NT2/D1 (cell line): ENCODE measurements at regions not wholly inside any gene's neighbourhood (a gene's known extent, or its start where the extent isn't known, plus 50 kb on each side); places are given as distances from the start of the nearest gene placed in this dataset.

Experiments used
- DNase-seq: peaks from one replicate; pipeline ENCODE4 v3.0.0-alpha.2; 2011; ENCODE audit warnings: low read depth, low spot score
- H3K27me3 ChIP-seq: 2 replicates; pipeline ENCODE4 v1.6.0; 2011; ENCODE audit warnings: mild to moderate bottlenecking; ENCODE audit not compliant: insufficient read length, insufficient read depth
- H3K36me3 ChIP-seq: 2 replicates; pipeline ENCODE4 v1.6.1; 2011; ENCODE audit warnings: mild to moderate bottlenecking, low read length, mixed read lengths; ENCODE audit not compliant: insufficient read depth, insufficient read length
- H3K4me1 ChIP-seq: 2 replicates; pipeline ENCODE4 v1.5.1; 2011; ENCODE audit not compliant: insufficient read depth, insufficient read length
- H3K4me3 ChIP-seq: 2 replicates; pipeline ENCODE4 v1.5.1; 2011; ENCODE audit warnings: low read depth; ENCODE audit not compliant: insufficient read length
- H3K9ac ChIP-seq: 2 replicates; pipeline ENCODE4 v1.6.0; 2011; ENCODE audit warnings: low read depth; ENCODE audit not compliant: insufficient read length
- H3K9me3 ChIP-seq: 2 replicates; pipeline ENCODE4 v1.5.1; 2011; ENCODE audit warnings: mild to moderate bottlenecking, low read length; ENCODE audit not compliant: insufficient read depth
- SUZ12 ChIP-seq: IDR thresholded peaks from 2 replicates; pipeline ENCODE4 v1.6.1; 2011; ENCODE audit not compliant: insufficient read length, insufficient read depth; ENCODE audit errors: extremely low read depth
- YY1 ChIP-seq: IDR thresholded peaks from 2 replicates; pipeline ENCODE4 v1.6.1; 2011; ENCODE audit not compliant: insufficient read length, insufficient read depth
- ZNF274 ChIP-seq: IDR thresholded peaks from 2 replicates; pipeline ENCODE4 v1.6.1; 2011; ENCODE audit warnings: mild to moderate bottlenecking, low read depth, low read length

GRCh38 chr19:30150626-30151025 is 208.6 kb downstream of the URI1 start:
- Histone ChIP-seq H3K9me3 (no peaks in the 10 kb centered on the region), H3K36me3 (no peaks in the 10 kb centered on the region), H3K4me3 (no peak overlapping the region), H3K9ac (no peak overlapping the region), H3K4me1 (peaks cover 2% of the 10 kb centered on the region), H3K27me3 (no peaks in the 10 kb centered on the region)
- DNase-seq: no peak
- no peak for TF ChIP-seq YY1
- TF ChIP-seq SUZ12: no peak
- no peak for TF ChIP-seq ZNF274

- peaks cover 4% of the 10 kb centered on the region for H3K4me1 ChIP-seq
- TF ChIP-seq ZNF274: no peak
- no peak for TF ChIP-seq YY1
- no peak for TF ChIP-seq SUZ12
- DNase-seq: no peak
- H3K4me3 ChIP-seq: no peak overlapping the region
- no peaks in the 10 kb centered on the region for H3K36me3 ChIP-seq
- no peaks in the 10 kb centered on the region for H3K9me3 ChIP-seq
- H3K9ac ChIP-seq: no peak overlapping the region
- H3K27me3 ChIP-seq: no peaks in the 10 kb centered on the region
Observed at GRCh38 chr19:30151081-30151480, 209.0 kb downstream of the URI1 start.

- TF ChIP-seq ZNF274 (no peak), YY1 (no peak), SUZ12 (no peak)
- H3K27me3 ChIP-seq: no peaks in the 10 kb centered on the region
- H3K9me3 ChIP-seq: no peaks in the 10 kb centered on the region
Observed at GRCh38 chr19:30152510-30153291, 210.7 kb downstream of the URI1 start.

GRCh38 chr19:30153326-30154210 is 211.5 kb downstream of the URI1 start:
- H3K4me3 ChIP-seq: no peak overlapping the region

More at GRCh38 chr19:30152510-30153291, 210.7 kb downstream of the URI1 start:
- H3K9ac ChIP-seq: no peak overlapping the region
- H3K4me3 ChIP-seq: no peak overlapping the region
- DNase-seq: no peak
- H3K36me3 ChIP-seq: no peaks in the 10 kb centered on the region
- H3K4me1 ChIP-seq: peaks cover 4% of the 10 kb centered on the region

GRCh38 chr19:30154410-30154809 is 212.4 kb downstream of the URI1 start:
- peaks cover 4% of the 10 kb centered on the region for H3K4me1 ChIP-seq
- TF ChIP-seq YY1: no peak
- TF ChIP-seq ZNF274: no peak
- no peak for TF ChIP-seq SUZ12
- no peaks in the 10 kb centered on the region for H3K27me3 ChIP-seq
- no peaks in the 10 kb centered on the region for H3K9me3 ChIP-seq
- no peaks in the 10 kb centered on the region for H3K36me3 ChIP-seq
- H3K4me3 ChIP-seq: no peak overlapping the region
- DNase-seq: no peak
- no peak overlapping the region for H3K9ac ChIP-seq

More at GRCh38 chr19:30153326-30154210, 211.5 kb downstream of the URI1 start:
- no peaks in the 10 kb centered on the region for H3K9me3 ChIP-seq
- peaks cover 4% of the 10 kb centered on the region for H3K4me1 ChIP-seq
- no peaks in the 10 kb centered on the region for H3K36me3 ChIP-seq
- DNase-seq: no peak
- TF ChIP-seq YY1: no peak
- TF ChIP-seq ZNF274: no peak
- no peak for TF ChIP-seq SUZ12
- H3K27me3 ChIP-seq: no peaks in the 10 kb centered on the region
- H3K9ac ChIP-seq: no peak overlapping the region

GRCh38 chr19:30155381-30156200 is 213.6 kb downstream of the URI1 start:
- peaks cover 6% of the 10 kb centered on the region for H3K27me3 ChIP-seq
- no peaks in the 10 kb centered on the region for H3K9me3 ChIP-seq
- H3K9ac ChIP-seq: no peak overlapping the region
- TF ChIP-seq SUZ12 (no peak), YY1 (no peak), ZNF274 (no peak)
- peaks cover 4% of the 10 kb centered on the region for H3K4me1 ChIP-seq
- DNase-seq: no peak
- H3K4me3 ChIP-seq: no peak overlapping the region
- no peaks in the 10 kb centered on the region for H3K36me3 ChIP-seq

- Histone ChIP-seq H3K4me1 (peaks cover 4% of the 10 kb centered on the region), H3K27me3 (peaks cover 6% of the 10 kb centered on the region), H3K36me3 (no peaks in the 10 kb centered on the region), H3K9ac (no peak overlapping the region), H3K4me3 (no peak overlapping the region), H3K9me3 (no peaks in the 10 kb centered on the region)
- TF ChIP-seq YY1 (no peak), ZNF274 (no peak), SUZ12 (no peak)
- no peak for DNase-seq
Observed at GRCh38 chr19:30156646-30157045, 214.6 kb downstream of the URI1 start.
